HG03469 (cell line): ENCODE measurements at regions not wholly inside any gene's neighbourhood (a gene's known extent, or its start where the extent isn't known, plus 50 kb on each side); places are given as distances from the start of the nearest gene placed in this dataset.

Experiments
- ATAC-seq: cut with Tn5 transposase; IDR thresholded peaks from one replicate; pipeline ENCODE4 v1.9.1; 2021; ENCODE audit warnings: mild to moderate bottlenecking, moderate library complexity, moderate number of reproducible peaks; ENCODE audit not compliant: unreplicated experiment

- ATAC-seq: no peak
Measured at GRCh38 chr2:129895526-129896082, 83.9 kb upstream of the RAB6C start.

GRCh38 chr2:129896226-129897100, 83.0 kb upstream of the RAB6C start:
- no peak for ATAC-seq

GRCh38 chr2:129901754-129902415, 77.6 kb upstream of the RAB6C start:
- ATAC-seq: no peak

GRCh38 chr2:129902731-129903585, 76.5 kb upstream of the RAB6C start:
- ATAC-seq: no peak

- ATAC-seq: no peak
Measured at GRCh38 chr2:129903586-129904425, 75.7 kb upstream of the RAB6C start.

- no peak for ATAC-seq
Measured at GRCh38 chr2:129904532-129905446, 74.7 kb upstream of the RAB6C start.

GRCh38 chr2:129905664-129906081, 73.8 kb upstream of the RAB6C start:
- no peak for ATAC-seq

GRCh38 chr2:129906139-129906860, 73.2 kb upstream of the RAB6C start:
- ATAC-seq: no peak

GRCh38 chr2:129906861-129907235, 72.6 kb upstream of the RAB6C start:
- no peak for ATAC-seq

- no peak for ATAC-seq
Measured at GRCh38 chr2:129907256-129907998, 72.0 kb upstream of the RAB6C start.

- ATAC-seq: no peak
Measured at GRCh38 chr2:129908721-129909373, 70.6 kb upstream of the RAB6C start.

GRCh38 chr2:129909651-129910418, 69.6 kb upstream of the RAB6C start:
- no peak for ATAC-seq

- ATAC-seq: no peak
Measured at GRCh38 chr2:129910446-129911362, 68.8 kb upstream of the RAB6C start.

- ATAC-seq: no peak
Measured at GRCh38 chr2:129911363-129912065, 68.0 kb upstream of the RAB6C start.
